GM23338 (cell line): ENCODE measurements at regions not wholly inside any gene's neighbourhood (a gene's known extent, or its start where the extent isn't known, plus 50 kb on each side); places are given as distances from the start of the nearest gene placed in this dataset.

Experiments
- ATAC-seq: fragments of 200-7000 bp; cut with Tn5 transposase; 3 replicates; pipeline ENCODE4 v1.9.1; 2020
- DNase-seq: peaks from one replicate; pipeline ENCODE4 v3.0.0-alpha.2; 2015; ENCODE audit warnings: low spot score
- H2AFZ ChIP-seq: fragments of 200-600 bp; sonication (generic); 2 replicates; pipeline ENCODE4 v1.8.0; 2016; ENCODE audit warnings: antibody characterized with exemption, mild to moderate bottlenecking, moderate library complexity
- H3F3A ChIP-seq: fragments of 200-600 bp; sonication (generic); replicated peaks from 2 replicates; pipeline ENCODE4 v1.8.0; 2017; ENCODE audit warnings: antibody characterized with exemption, mixed run types, low read depth
- H3K27ac ChIP-seq: fragments of 200-600 bp; sonication (generic); 2 replicates; pipeline ENCODE4 v1.6.1; 2016; ENCODE audit warnings: low read depth
- H3K27me3 ChIP-seq: fragments of 200-600 bp; sonication (generic); 2 replicates; pipeline ENCODE4 v1.8.0; 2016; ENCODE audit warnings: mild to moderate bottlenecking, mixed run types, moderate library complexity; ENCODE audit not compliant: insufficient read depth
- H3K36me3 ChIP-seq: fragments of 200-600 bp; sonication (generic); 2 replicates; pipeline ENCODE4 v1.8.0; 2016; ENCODE audit warnings: mild to moderate bottlenecking; ENCODE audit not compliant: insufficient read depth
- H3K4me1 ChIP-seq: fragments of 200-600 bp; sonication (generic); 2 replicates; pipeline ENCODE4 v1.8.0; 2016; ENCODE audit warnings: mild to moderate bottlenecking, moderate library complexity; ENCODE audit not compliant: insufficient read depth
- H3K4me2 ChIP-seq: fragments of 200-600 bp; sonication (generic); 2 replicates; pipeline ENCODE4 v1.7.1; 2017; ENCODE audit warnings: mixed run types
- H3K4me3 ChIP-seq: fragments of 200-600 bp; sonication (generic); 2 replicates; pipeline ENCODE4 v1.6.1; 2016; ENCODE audit warnings: mixed run types
- H3K79me2 ChIP-seq: fragments of 200-600 bp; sonication (generic); replicated peaks from 2 replicates; pipeline ENCODE4 v1.8.0; 2017; ENCODE audit warnings: mild to moderate bottlenecking; ENCODE audit not compliant: insufficient read depth
- H3K9me2 ChIP-seq: fragments of 200-600 bp; sonication (generic); 2 replicates; pipeline ENCODE4 v1.8.0; 2017; ENCODE audit not compliant: insufficient read depth
- H4K20me1 ChIP-seq: fragments of 200-600 bp; sonication (generic); replicated peaks from 2 replicates; pipeline ENCODE4 v1.8.0; 2017; ENCODE audit warnings: mild to moderate bottlenecking; ENCODE audit not compliant: insufficient read depth
- H3K27ac Mint-ChIP-seq: 2 replicates; pipeline ENCODE4 v1.8.0; 2020; ENCODE audit warnings: inconsistent platforms, mild to moderate bottlenecking, moderate library complexity, mixed read lengths
- H3K27me3 Mint-ChIP-seq: 3 replicates; pipeline ENCODE4 v1.8.0; 2022; ENCODE audit warnings: low read depth, mild to moderate bottlenecking, moderate library complexity, mixed read lengths, inconsistent platforms; ENCODE audit not compliant: insufficient read depth, poor library complexity
- H3K36me3 Mint-ChIP-seq: 3 replicates; pipeline ENCODE4 v1.8.0; 2021; ENCODE audit warnings: low read depth, mild to moderate bottlenecking, inconsistent platforms, moderate library complexity, mixed read lengths
- H3K4me1 Mint-ChIP-seq: 3 replicates; pipeline ENCODE4 v1.8.0; 2020; ENCODE audit warnings: mild to moderate bottlenecking, inconsistent platforms, mixed read lengths
- H3K4me3 Mint-ChIP-seq: 3 replicates; pipeline ENCODE4 v1.8.0; 2021; ENCODE audit warnings: moderate library complexity, mild to moderate bottlenecking, inconsistent platforms, mixed read lengths
- H3K9me3 Mint-ChIP-seq: 3 replicates; pipeline ENCODE4 v1.8.0; 2020; ENCODE audit warnings: moderate library complexity, mild to moderate bottlenecking, inconsistent platforms, mixed read lengths
- CREB1 ChIP-seq: fragments of 250-450 bp; sonication (Bioruptor Pico); IDR thresholded peaks from 2 replicates; pipeline ENCODE4 v1.5.0; 2020; ENCODE audit warnings: low read depth, mild to moderate bottlenecking, moderate library complexity
- CTCF ChIP-seq, 2 experiments: fragments of 200-600 bp in 1 of 2; sonication (generic) in 1 of 2; conservative IDR thresholded peaks; 2 replicates each; pipeline versions ENCODE4 v1.5.1 to v1.6.1; 2016 to 2017; ENCODE audit warnings: antibody characterized with exemption in 2 of 2, low read depth in 2 of 2, mild to moderate bottlenecking in 2 of 2, moderate library complexity in 1 of 2
- ETS1 ChIP-seq: IDR thresholded peaks from 2 replicates; pipeline ENCODE4 v1.6.1; 2016; ENCODE audit warnings: antibody characterized with exemption
- EZH2 ChIP-seq: fragments of 200-600 bp; sonication (generic); IDR thresholded peaks from one replicate; pipeline ENCODE4 v1.8.0; 2017; ENCODE audit warnings: antibody characterized with exemption, mild to moderate bottlenecking, low read depth; ENCODE audit not compliant: unreplicated experiment
- EZH2phosphoT487 ChIP-seq: fragments of 200-600 bp; sonication (generic); IDR thresholded peaks from one replicate; pipeline ENCODE4 v1.8.1; 2018; ENCODE audit warnings: antibody characterized with exemption; ENCODE audit not compliant: unreplicated experiment
- JUNB ChIP-seq: IDR thresholded peaks from one replicate; pipeline ENCODE4 v1.6.1; 2016; ENCODE audit warnings: antibody characterized with exemption; ENCODE audit not compliant: unreplicated experiment
- REST ChIP-seq: IDR thresholded peaks from one replicate; pipeline ENCODE4 v1.6.1; 2018; ENCODE audit warnings: antibody characterized with exemption; ENCODE audit not compliant: unreplicated experiment
- STAT1 ChIP-seq: IDR thresholded peaks from one replicate; pipeline ENCODE4 v1.6.1; 2016; ENCODE audit warnings: antibody characterized with exemption; ENCODE audit not compliant: unreplicated experiment
- ZNF331 ChIP-seq: fragments of 250-450 bp; sonication (Bioruptor Pico); IDR thresholded peaks from 2 replicates; pipeline ENCODE4 v1.5.0; 2020; ENCODE audit warnings: low read depth, mild to moderate bottlenecking, moderate library complexity

- TF ChIP-seq ETS1: no peak
- TF ChIP-seq STAT1: no peak
- TF ChIP-seq ZNF331 (CRISPR knock-in tag): no peak
- no peak for TF ChIP-seq CREB1 (CRISPR knock-in tag)
- no peak for TF ChIP-seq REST
- no peak for TF ChIP-seq JUNB
- TF ChIP-seq EZH2: no peak
Observed at GRCh38 chr15:23758891-23759290, 71.8 kb upstream of the NDN start (continued).

GRCh38 chr15:23760024-23760423, 72.9 kb upstream of the NDN start:
- Mint-ChIP-seq H3K9me3 (peaks cover 99% of the 10 kb centered on the region), H3K4me1 (peaks cover 14% of the 10 kb centered on the region)
- peak; percentile 90 for ATAC-seq

More at GRCh38 chr15:23760024-23760423, 72.9 kb upstream of the NDN start:
- no peak overlapping the region for H3K4me3 Mint-ChIP-seq
- Histone ChIP-seq H3K4me1 (peaks cover 10% of the 10 kb centered on the region), H3K4me2 (no peak overlapping the region), H2AFZ (no peak overlapping the region; the same call in 1 of the 2 replicates), H3K79me2 (no peaks in the 10 kb centered on the region), H3F3A (no peaks in the 10 kb centered on the region), H3K27me3 (no peaks in the 10 kb centered on the region), H3K27ac (no peak overlapping the region), H3K36me3 (no peaks in the 10 kb centered on the region), H3K9me2 (no peaks in the 10 kb centered on the region), H4K20me1 (no peaks in the 10 kb centered on the region), H3K4me3 (no peak overlapping the region)
- peaks cover 3% of the 10 kb centered on the region for H3K27me3 Mint-ChIP-seq
- peak; percentile 67 for DNase-seq
- H3K27ac Mint-ChIP-seq: no peak overlapping the region
- TF ChIP-seq EZH2phosphoT487 (no peak), CTCF (conservative IDR thresholded peaks at IDR 0.05; ENCODE audit: low read depth in 2 of 2) (peak; percentile 30 to 67)
- peaks cover 19% of the 10 kb centered on the region for H3K36me3 Mint-ChIP-seq
